ENCODE measurements at regions not wholly inside any gene's neighbourhood (a gene's known extent, or its start where the extent isn't known, plus 50 kb on each side); places are given as distances from the start of the nearest gene placed in this dataset.

- no peaks in the 10 kb centered on the region for H3K4me1 Mint-ChIP-seq
- no peak overlapping the region for H3K27ac ChIP-seq (ENCODE audit: insufficient read depth, low read length, poor library complexity, severe bottlenecking)
- no peak overlapping the region for H3K27ac Mint-ChIP-seq
- H3K9me3 Mint-ChIP-seq: peaks cover 0 to 2% (median 0%) of the 10 kb centered on the region in 7 donors
- H3K36me3 Mint-ChIP-seq: no peaks in the 10 kb centered on the region
- H3K4me1 ChIP-seq (ENCODE audit: control insufficient read depth, insufficient read depth, low read length, poor library complexity, severe bottlenecking): no peaks in the 10 kb centered on the region
- H3K4me3 ChIP-seq (ENCODE audit: low read depth, low read length): no peak overlapping the region
- H3K4me3 Mint-ChIP-seq: no peak overlapping the region
- H3K9me3 ChIP-seq (ENCODE audit: control insufficient read depth in 2 of 2, low read length in 2 of 2): no peaks in the 10 kb centered on the region
- DNase-seq (no peak), ATAC-seq (ENCODE audit: low read depth in 2 of 2) (no peak)
- H3K36me3 ChIP-seq (ENCODE audit: control insufficient read depth, insufficient read depth, low read length): no peaks in the 10 kb centered on the region
- no peaks in the 10 kb centered on the region for H3K27me3 Mint-ChIP-seq
- H3K27me3 ChIP-seq (ENCODE audit: control insufficient read depth, insufficient read depth, low read length): no peaks in the 10 kb centered on the region
Measured at GRCh38 chr7:17663061-17663675, 277.1 kb downstream of the SNX13 start.

GRCh38 chr7:17665029-17665428, 275.3 kb downstream of the SNX13 start:
- H3K36me3 ChIP-seq (ENCODE audit: control insufficient read depth, insufficient read depth, low read length): no peaks in the 10 kb centered on the region
- Mint-ChIP-seq H3K27me3 (no peaks in the 10 kb centered on the region), H3K36me3 (no peaks in the 10 kb centered on the region), H3K27ac (no peak overlapping the region), H3K9me3 (peaks cover 0 to 2% (median 0%) of the 10 kb centered on the region in 7 donors), H3K4me3 (no peak overlapping the region), H3K4me1 (no peaks in the 10 kb centered on the region)
- no peak for ATAC-seq (ENCODE audit: low read depth in 2 of 2)
- no peak overlapping the region for H3K4me3 ChIP-seq (ENCODE audit: low read depth, low read length)
- no peak overlapping the region for H3K27ac ChIP-seq (ENCODE audit: insufficient read depth, low read length, poor library complexity, severe bottlenecking)
- H3K9me3 ChIP-seq (ENCODE audit: control insufficient read depth in 2 of 2, low read length in 2 of 2): no peaks in the 10 kb centered on the region
- no peaks in the 10 kb centered on the region for H3K27me3 ChIP-seq (ENCODE audit: control insufficient read depth, insufficient read depth, low read length)
- DNase-seq: no peak
- H3K4me1 ChIP-seq (ENCODE audit: control insufficient read depth, insufficient read depth, low read length, poor library complexity, severe bottlenecking): no peaks in the 10 kb centered on the region

- peaks cover 5% of the 10 kb centered on the region for H3K27me3 Mint-ChIP-seq
- H3K27ac ChIP-seq (ENCODE audit: insufficient read depth, low read length, poor library complexity, severe bottlenecking): no peak overlapping the region
- no peaks in the 10 kb centered on the region for H3K9me3 ChIP-seq (ENCODE audit: control insufficient read depth in 2 of 2, low read length in 2 of 2)
- H3K4me3 Mint-ChIP-seq: no peak overlapping the region
- DNase-seq (no peak), ATAC-seq (ENCODE audit: low read depth in 2 of 2) (no peak)
- no peaks in the 10 kb centered on the region for H3K4me1 Mint-ChIP-seq
- peaks cover 0 to 2% (median 0%) of the 10 kb centered on the region in 7 donors for H3K9me3 Mint-ChIP-seq
- no peaks in the 10 kb centered on the region for H3K36me3 Mint-ChIP-seq
- no peaks in the 10 kb centered on the region for H3K27me3 ChIP-seq (ENCODE audit: control insufficient read depth, insufficient read depth, low read length)
- no peaks in the 10 kb centered on the region for H3K4me1 ChIP-seq (ENCODE audit: control insufficient read depth, insufficient read depth, low read length, poor library complexity, severe bottlenecking)
- H3K36me3 ChIP-seq (ENCODE audit: control insufficient read depth, insufficient read depth, low read length): no peaks in the 10 kb centered on the region
- H3K27ac Mint-ChIP-seq: no peak overlapping the region
- no peak overlapping the region for H3K4me3 ChIP-seq (ENCODE audit: low read depth, low read length)
Measured at GRCh38 chr7:17668122-17668521, 272.2 kb downstream of the SNX13 start.

- DNase-seq (no peak), ATAC-seq (ENCODE audit: low read depth in 2 of 2) (no peak)
- no peaks in the 10 kb centered on the region for H3K36me3 Mint-ChIP-seq
- no peaks in the 10 kb centered on the region for H3K4me1 Mint-ChIP-seq
- H3K4me3 ChIP-seq (ENCODE audit: low read depth, low read length): no peak overlapping the region
- H3K9me3 Mint-ChIP-seq: peaks cover 0 to 2% (median 0%) of the 10 kb centered on the region in 7 donors
- H3K27ac Mint-ChIP-seq: no peak overlapping the region
- H3K4me3 Mint-ChIP-seq: no peak overlapping the region
- peaks cover 5% of the 10 kb centered on the region for H3K27me3 Mint-ChIP-seq
- H3K36me3 ChIP-seq (ENCODE audit: control insufficient read depth, insufficient read depth, low read length): no peaks in the 10 kb centered on the region
- H3K4me1 ChIP-seq (ENCODE audit: control insufficient read depth, insufficient read depth, low read length, poor library complexity, severe bottlenecking): no peaks in the 10 kb centered on the region
- no peak overlapping the region for H3K27ac ChIP-seq (ENCODE audit: insufficient read depth, low read length, poor library complexity, severe bottlenecking)
- H3K27me3 ChIP-seq (ENCODE audit: control insufficient read depth, insufficient read depth, low read length): no peaks in the 10 kb centered on the region
- no peaks in the 10 kb centered on the region for H3K9me3 ChIP-seq (ENCODE audit: control insufficient read depth in 2 of 2, low read length in 2 of 2)
Measured at GRCh38 chr7:17669204-17669603, 271.1 kb downstream of the SNX13 start.

DNA sequence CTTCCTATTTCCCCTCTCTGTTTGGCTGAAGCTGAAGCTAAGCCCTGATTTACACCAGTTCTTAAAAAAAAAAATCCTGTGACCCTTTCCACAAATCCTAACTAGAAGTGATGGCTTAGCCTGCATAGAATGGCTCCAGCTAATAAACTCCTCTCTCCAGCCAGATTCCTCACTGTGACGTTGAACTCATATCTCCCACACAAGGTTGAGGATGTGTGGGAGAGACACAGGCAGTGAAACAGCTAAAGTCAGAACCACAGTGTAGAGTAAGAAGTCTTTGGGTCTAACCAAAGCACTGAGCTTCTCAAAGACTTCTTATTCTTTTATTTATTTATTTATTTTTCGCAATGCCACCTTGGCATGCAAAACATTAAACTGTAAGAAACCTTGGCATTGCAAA, 268.3 kb downstream of the SNX13 start:
- Mint-ChIP-seq H3K27me3 (peaks cover 9% of the 10 kb centered on the region), H3K9me3 (no peaks in the 10 kb centered on the region), H3K4me3 (no peak overlapping the region), H3K27ac (no peak overlapping the region), H3K36me3 (no peaks in the 10 kb centered on the region), H3K4me1 (no peaks in the 10 kb centered on the region)
- no peaks in the 10 kb centered on the region for H3K27me3 ChIP-seq (ENCODE audit: control insufficient read depth, insufficient read depth, low read length)
- H3K36me3 ChIP-seq (ENCODE audit: control insufficient read depth, insufficient read depth, low read length): no peaks in the 10 kb centered on the region
- H3K9me3 ChIP-seq (ENCODE audit: control insufficient read depth in 2 of 2, low read length in 2 of 2): no peaks in the 10 kb centered on the region
- no peak overlapping the region for H3K27ac ChIP-seq (ENCODE audit: insufficient read depth, low read length, poor library complexity, severe bottlenecking)
- ATAC-seq (ENCODE audit: low read depth in 2 of 2) (no peak), DNase-seq (no peak)
- no peaks in the 10 kb centered on the region for H3K4me1 ChIP-seq (ENCODE audit: control insufficient read depth, insufficient read depth, low read length, poor library complexity, severe bottlenecking)
- H3K4me3 ChIP-seq (ENCODE audit: low read depth, low read length): no peak overlapping the region

DNA sequence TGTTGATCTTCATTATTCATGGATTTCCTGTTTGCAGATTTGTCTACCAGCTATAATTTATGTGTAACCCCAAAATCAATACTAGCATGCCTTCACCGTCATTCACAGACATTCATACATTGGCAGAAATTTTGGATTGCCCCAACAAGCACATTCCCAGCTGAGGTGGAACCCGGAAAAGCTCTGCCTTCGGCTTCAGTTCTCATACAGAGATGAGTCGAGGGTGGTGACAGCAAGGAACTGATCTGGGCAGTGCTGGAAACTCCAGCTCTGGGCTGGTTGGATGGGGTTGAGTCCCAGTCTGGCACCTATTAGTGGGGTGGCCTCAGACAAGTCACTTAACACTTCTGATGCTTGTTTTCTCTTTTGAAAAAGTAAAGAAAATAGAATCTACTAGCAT, 267.5 kb downstream of the SNX13 start:
- no peak overlapping the region for H3K27ac Mint-ChIP-seq
- no peaks in the 10 kb centered on the region for H3K9me3 ChIP-seq (ENCODE audit: control insufficient read depth in 2 of 2, low read length in 2 of 2)
- H3K4me3 ChIP-seq (ENCODE audit: low read depth, low read length): no peak overlapping the region
- no peaks in the 10 kb centered on the region for H3K9me3 Mint-ChIP-seq
- ATAC-seq (ENCODE audit: low read depth in 2 of 2): no peak
- H3K36me3 Mint-ChIP-seq: no peaks in the 10 kb centered on the region
- H3K27me3 ChIP-seq (ENCODE audit: control insufficient read depth, insufficient read depth, low read length): no peaks in the 10 kb centered on the region
- no peaks in the 10 kb centered on the region for H3K4me1 ChIP-seq (ENCODE audit: control insufficient read depth, insufficient read depth, low read length, poor library complexity, severe bottlenecking)
- DNase-seq: no peak
- H3K4me1 Mint-ChIP-seq: no peaks in the 10 kb centered on the region
- no peak overlapping the region for H3K4me3 Mint-ChIP-seq
- peaks cover 9% of the 10 kb centered on the region for H3K27me3 Mint-ChIP-seq
- no peak overlapping the region for H3K27ac ChIP-seq (ENCODE audit: insufficient read depth, low read length, poor library complexity, severe bottlenecking)
- no peaks in the 10 kb centered on the region for H3K36me3 ChIP-seq (ENCODE audit: control insufficient read depth, insufficient read depth, low read length)

GRCh38 chr7:17674166-17674942, 265.9 kb downstream of the SNX13 start:
- H3K9me3 ChIP-seq (ENCODE audit: control insufficient read depth in 2 of 2, low read length in 2 of 2): no peaks in the 10 kb centered on the region
- H3K27me3 ChIP-seq (ENCODE audit: control insufficient read depth, insufficient read depth, low read length): peaks cover 3% of the 10 kb centered on the region
- no peaks in the 10 kb centered on the region for H3K4me1 ChIP-seq (ENCODE audit: control insufficient read depth, insufficient read depth, low read length, poor library complexity, severe bottlenecking)
- Mint-ChIP-seq H3K36me3 (no peaks in the 10 kb centered on the region), H3K9me3 (no peaks in the 10 kb centered on the region), H3K27ac (peak overlapping the region in 1 of 3 donors; percentile 69), H3K4me3 (no peak overlapping the region), H3K27me3 (peaks cover 9% of the 10 kb centered on the region), H3K4me1 (no peaks in the 10 kb centered on the region)
- no peaks in the 10 kb centered on the region for H3K36me3 ChIP-seq (ENCODE audit: control insufficient read depth, insufficient read depth, low read length)
- no peak overlapping the region for H3K27ac ChIP-seq (ENCODE audit: insufficient read depth, low read length, poor library complexity, severe bottlenecking)
- no peak overlapping the region for H3K4me3 ChIP-seq (ENCODE audit: low read depth, low read length)
- DNase-seq (no peak), ATAC-seq (ENCODE audit: low read depth in 2 of 2) (no peak)
